SU-DHL-6 (cell line): ENCODE measurements at regions not wholly inside any gene's neighbourhood (a gene's known extent, or its start where the extent isn't known, plus 50 kb on each side); places are given as distances from the start of the nearest gene placed in this dataset.

Experiments used
- CTCF ChIP-seq: fragments of 200-600 bp; sonication (generic); IDR thresholded peaks from one replicate; pipeline ENCODE4 v1.5.1; 2017; ENCODE audit warnings: antibody characterized with exemption, mild to moderate bottlenecking, low read length, moderate library complexity; ENCODE audit not compliant: insufficient read depth, poor library complexity, severe bottlenecking
- EZH2phosphoT487 ChIP-seq: fragments of 200-600 bp; sonication (generic), shearing (Covaris generic); conservative IDR thresholded peaks from 2 replicates; pipeline ENCODE4 v1.6.1; 2018; ENCODE audit warnings: mild to moderate bottlenecking, antibody characterized with exemption, low read length, moderate library complexity, mixed read lengths

GRCh38 chr9:28607843-28608242 lies 1034.6 kb upstream of the C9orf72 start:
- no peak for TF ChIP-seq CTCF
- TF ChIP-seq EZH2phosphoT487, result no peak
